Stomach (tissue), 8 donors: ENCODE measurements at regions not wholly inside any gene's neighbourhood (a gene's known extent, or its start where the extent isn't known, plus 50 kb on each side); places are given as distances from the start of the nearest gene placed in this dataset.

Source experiments
- DNase-seq, 2 donors: peaks; one replicate each; pipeline versions ENCODE4 v3.0.0 to v3.0.0-alpha.2; 2013 to 2019
- H3K27ac ChIP-seq, 5 donors: fragments of 200-600 bp in 4 of 5; sonication (generic) in 4 of 5; one replicate each; pipeline ENCODE4 v1.5.1; 2013 to 2019; ENCODE audit warnings: mild to moderate bottlenecking in 1 of 5, moderate library complexity in 1 of 5
- H3K27me3 ChIP-seq, 3 donors: fragments of 200-600 bp; sonication (generic); one replicate each; pipeline ENCODE4 v1.5.1; 2017 to 2019; ENCODE audit warnings: mixed run types in 1 of 3
- H3K36me3 ChIP-seq, 4 donors: fragments of 200-600 bp; sonication (generic); 1 replicate in 3 of 4; 2 replicates in 1 of 4; pipeline ENCODE4 v1.5.1; 2016 to 2019
- H3K4me1 ChIP-seq, 4 donors: fragments of 200-600 bp; sonication (generic); one replicate each; pipeline ENCODE4 v1.5.1; 2016 to 2019
- H3K4me3 ChIP-seq, 4 donors: fragments of 200-600 bp; sonication (generic) in 3 of 4; one replicate each; pipeline ENCODE4 v1.5.1; 2016 to 2019; ENCODE audit warnings: mild to moderate bottlenecking in 1 of 4
- H3K9me3 ChIP-seq, 4 donors: fragments of 200-600 bp; sonication (generic); one replicate each; pipeline ENCODE4 v1.5.1; 2016 to 2019
- CTCF ChIP-seq, 7 experiments: fragments of 450-650 bp in 4 of 7; fragments of 200-600 bp in 3 of 7; sonication (generic) in 3 of 7; IDR thresholded peaks; one replicate each; pipeline ENCODE4 v1.5.1; 2016 to 2019; ENCODE audit warnings: antibody characterized with exemption in 7 of 7, control low read depth in 2 of 7, mild to moderate bottlenecking in 1 of 7
- EP300 ChIP-seq: sonication (generic); formaldehyde crosslinking; IDR thresholded peaks from one replicate; pipeline ENCODE4 v1.6.1; 2017; ENCODE audit warnings: antibody characterized with exemption
- POLR2A ChIP-seq, 4 donors: fragments of 450-650 bp; IDR thresholded peaks; one replicate each; pipeline ENCODE4 v1.6.1; 2016; ENCODE audit warnings: antibody characterized with exemption in 4 of 4, control low read depth in 2 of 4, mild to moderate bottlenecking in 1 of 4, moderate library complexity in 1 of 4
- POLR2AphosphoS5 ChIP-seq, 3 donors: sonication (generic); formaldehyde crosslinking; IDR thresholded peaks; one replicate each; pipeline ENCODE4 v1.6.1; 2016; ENCODE audit warnings: antibody characterized with exemption in 3 of 3
- WGBS, 5 donors: extraction: QIAGEN DNeasy Blood & Tissue Kit in 3 of 5; methylation state at CpG; one replicate each; pipeline versions ENCODE4 v1.1.5 to v1.1.7; 2013 to 2018; 5-methylcytosine and 5-hydroxymethylcytosine counted together
- intact Hi-C: fragments of 100-400 bp; cut with DNase I; formaldehyde crosslinking; loops from one replicate; pipeline ENCODE4 v1.15.1; 2023; ENCODE audit warnings: low total_unique reads
- donor health status: healthy with polysubstance abuse.
- donor health status: Bipolar disorder and iron deficiency.
- donor health status: healthy.

GRCh38 chr10:31720546-31720945, 208.1 kb downstream of the ARHGAP12 start:
- Histone ChIP-seq H3K36me3 (no peaks in the 10 kb centered on the region), H3K4me1 (no peaks in the 10 kb centered on the region), H3K4me3 (no peak overlapping the region), H3K27ac (no peak overlapping the region), H3K27me3 (no peaks in the 10 kb centered on the region), H3K9me3 (peaks cover 0 to 6% (median 0%) of the 10 kb centered on the region in 4 donors)
- intact Hi-C loops = no loop called here
- 68 to 90% (median 86%) methylated on average over 1 of the region's 1 CpG for WGBS, 5 donors
- DNase-seq = no peak
- TF ChIP-seq CTCF (IDR thresholded peaks at IDR 0.05) (no peak), POLR2AphosphoS5 (IDR thresholded peaks at IDR 0.05) (no peak)

- intact Hi-C loops = no loop called here
- no peak overlapping the region for H3K4me3 ChIP-seq
These were observed 219.2 kb downstream of the ARHGAP12 start for GRCh38 chr10:31709476-31709875.

GRCh38 chr10:31709028-31709427, 219.6 kb downstream of the ARHGAP12 start:
- peaks cover 0 to 28% (median 12%) of the 10 kb centered on the region in 4 donors for H3K9me3 ChIP-seq
- no peak for TF ChIP-seq POLR2A (IDR thresholded peaks at IDR 0.05)
- peak in 1 of 7 experiments; percentile 13 for TF ChIP-seq CTCF (IDR thresholded peaks at IDR 0.05)
- no peak for TF ChIP-seq POLR2AphosphoS5 (IDR thresholded peaks at IDR 0.05)
- TF ChIP-seq EP300 = no peak
- H3K4me3 ChIP-seq = no peak overlapping the region
- H3K36me3 ChIP-seq = no peaks in the 10 kb centered on the region
- H3K27ac ChIP-seq = peak overlapping the region in 4 of 5 donors; percentile 73 to 88 (median 83)
- intact Hi-C loops = no loop called here
- peaks cover 13 to 38% (median 28%) of the 10 kb centered on the region in 4 donors for H3K4me1 ChIP-seq
- no peaks in the 10 kb centered on the region for H3K27me3 ChIP-seq
- DNase-seq = no peak
- WGBS, 5 donors = 42 to 69% (median 65%) methylated on average over 3 of the region's 3 CpGs

More at GRCh38 chr10:31709476-31709875, 219.2 kb downstream of the ARHGAP12 start:
- Histone ChIP-seq H3K4me1 (peaks cover 13 to 38% (median 28%) of the 10 kb centered on the region in 4 donors), H3K27ac (peak overlapping the region in 3 of 5 donors; percentile 73 to 88 (median 82)), H3K36me3 (no peaks in the 10 kb centered on the region), H3K9me3 (peaks cover 0 to 28% (median 12%) of the 10 kb centered on the region in 4 donors), H3K27me3 (no peaks in the 10 kb centered on the region)
- TF ChIP-seq POLR2AphosphoS5 (IDR thresholded peaks at IDR 0.05) = no peak
- TF ChIP-seq POLR2A (IDR thresholded peaks at IDR 0.05) = no peak
- TF ChIP-seq EP300 = no peak
- no peak for TF ChIP-seq CTCF (IDR thresholded peaks at IDR 0.05)
- no peak for DNase-seq

- Histone ChIP-seq H3K4me1 (peaks cover 13 to 38% (median 28%) of the 10 kb centered on the region in 4 donors), H3K9me3 (peaks cover 0 to 28% (median 12%) of the 10 kb centered on the region in 4 donors), H3K27me3 (no peaks in the 10 kb centered on the region), H3K27ac (peak overlapping the region; percentile 64 to 88 (median 82)), H3K36me3 (no peaks in the 10 kb centered on the region), H3K4me3 (no peak overlapping the region)
- WGBS, 5 donors = 51 to 63% (median 55%) methylated on average over 9 of the region's 9 CpGs
- intact Hi-C loops = no loop called here
- TF ChIP-seq POLR2AphosphoS5 (IDR thresholded peaks at IDR 0.05) (no peak), CTCF (IDR thresholded peaks at IDR 0.05) (no peak), EP300 (no peak)
- DNase-seq = peak in 1 of 2 donors; percentile 68
These were observed 220.2 kb downstream of the ARHGAP12 start for GRCh38 chr10:31708474-31708873.
